B cell (primary cell): ENCODE measurements at regions not wholly inside any gene's neighbourhood (a gene's known extent, or its start where the extent isn't known, plus 50 kb on each side); places are given as distances from the start of the nearest gene placed in this dataset.

ENCODE experiments used
- CTCF ChIP-seq: fragments of 200-600 bp; IDR thresholded peaks from one replicate; pipeline ENCODE4 v1.8.0; 2022; ENCODE audit warnings: antibody characterized with exemption, mild to moderate bottlenecking
- EZH2 ChIP-seq: IDR thresholded peaks from 2 replicates; pipeline ENCODE4 v1.6.1; 2012; ENCODE audit warnings: borderline replicate concordance, low read depth, mild to moderate bottlenecking, moderate library complexity, low read length; ENCODE audit not compliant: insufficient read depth, poor library complexity, severe bottlenecking

GRCh38 chr5:155087036-155087435, 73.5 kb downstream of the KIF4B start:
- TF ChIP-seq CTCF (no peak), EZH2 (no peak)
